MCF 10A (cell line): ENCODE measurements at regions not wholly inside any gene's neighbourhood (a gene's known extent, or its start where the extent isn't known, plus 50 kb on each side); places are given as distances from the start of the nearest gene placed in this dataset.

Experiments
- BruUV-seq: library from RNA; stranded (reverse); fragments of 400-500 nt; replicated peaks from 2 replicates; lab custom pipeline; 2021; lab: Mats Ljungman, UMichigan
- CTCF ChIA-PET: fragments of 300-600 bp; sonication (Branson Sonifier 250); formaldehyde crosslinking; extraction: SDS; loops from one replicate; lab custom pipeline; 2021; ENCODE audit warnings: antibody characterized with exemption, inconsistent platforms; lab: Yijun Ruan, JAX
- POLR2A ChIA-PET: fragments of 300-600, 350-650 bp; sonication (Branson Sonifier 250); formaldehyde crosslinking; extraction: SDS; loops from one replicate; lab custom pipeline; 2020; ENCODE audit warnings: antibody characterized with exemption, inconsistent platforms; lab: Yijun Ruan, JAX
- DNase-seq: peaks from one replicate; pipeline ENCODE4 v3.0.0-alpha.2; 2018; ENCODE audit not compliant: unreplicated experiment
- H3K27ac Mint-ChIP-seq: one replicate; pipeline ENCODE4 v1.8.0; 2022; ENCODE audit warnings: mild to moderate bottlenecking, low read depth, mixed read lengths; ENCODE audit not compliant: unreplicated experiment
- H3K27me3 Mint-ChIP-seq: one replicate; pipeline ENCODE4 v1.8.0; 2022; ENCODE audit warnings: mixed read lengths; ENCODE audit not compliant: insufficient read depth, unreplicated experiment
- H3K36me3 Mint-ChIP-seq: one replicate; pipeline ENCODE4 v1.8.0; 2022; ENCODE audit warnings: mild to moderate bottlenecking, moderate library complexity, mixed read lengths; ENCODE audit not compliant: insufficient read depth, unreplicated experiment
- H3K4me1 Mint-ChIP-seq: one replicate; pipeline ENCODE4 v1.8.0; 2022; ENCODE audit warnings: mixed read lengths; ENCODE audit not compliant: insufficient read depth, unreplicated experiment
- H3K4me3 Mint-ChIP-seq: one replicate; pipeline ENCODE4 v1.8.0; 2022; ENCODE audit warnings: mild to moderate bottlenecking, moderate library complexity, mixed read lengths; ENCODE audit not compliant: unreplicated experiment
- H3K9me3 Mint-ChIP-seq: one replicate; pipeline ENCODE4 v1.8.0; 2022; ENCODE audit warnings: mixed read lengths; ENCODE audit not compliant: unreplicated experiment
- CTCF ChIP-seq: fragments of 200-600 bp; IDR thresholded peaks from one replicate; pipeline ENCODE4 v1.8.0; 2022; ENCODE audit warnings: antibody characterized with exemption, mild to moderate bottlenecking; ENCODE audit not compliant: unreplicated experiment
- intact Hi-C: fragments of 100-400 bp; cut with micrococcal nuclease; formaldehyde crosslinking; loops from 2 replicates; pipeline ENCODE4 v1.14.1; 2022

DNA sequence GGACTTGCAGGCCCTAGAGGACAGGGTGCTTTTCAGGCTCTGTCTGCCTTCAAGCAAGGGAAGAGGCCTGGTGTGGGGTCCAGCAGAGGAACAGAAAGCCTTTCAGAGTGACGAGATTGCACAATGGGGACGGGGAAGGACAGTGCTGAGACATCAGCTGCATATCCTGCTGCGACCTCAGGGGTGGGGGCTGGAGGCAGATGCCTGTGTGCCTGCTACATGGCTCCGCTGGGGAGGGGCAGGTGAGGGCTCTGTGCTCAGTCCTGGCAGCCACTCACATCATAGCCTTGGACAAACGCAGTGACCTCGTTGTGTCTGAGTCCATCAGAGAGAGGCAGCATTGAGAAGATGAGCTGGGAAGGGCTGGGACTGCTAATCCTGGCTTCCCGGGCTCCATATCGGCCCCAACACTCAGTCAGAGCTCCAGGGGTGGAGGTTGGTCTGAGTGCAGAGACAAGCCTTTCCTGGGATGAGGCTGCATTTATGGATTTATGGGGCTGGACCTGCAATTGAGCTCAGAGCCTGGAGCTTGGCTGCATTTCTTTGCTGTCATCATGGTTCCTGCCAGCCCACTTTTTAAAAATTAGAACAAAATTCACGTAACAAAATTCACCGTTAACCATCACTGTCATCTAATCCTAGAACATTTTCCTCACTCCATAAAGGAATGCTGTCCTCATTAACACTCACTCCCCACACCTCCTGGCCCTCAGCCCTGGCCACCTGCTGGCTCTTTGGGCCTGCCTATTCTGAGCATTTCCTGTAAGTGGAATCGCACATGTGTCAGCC is 196.9 kb upstream of the SLC24A3 start:
- H3K36me3 Mint-ChIP-seq, result no peaks in the 10 kb centered on the region
- no peak overlapping the region for H3K27ac Mint-ChIP-seq
- CTCF ChIA-PET, result interaction anchor here (0.6 kb wide), 1 partner anchor 1511 kb away, joined by 5 read pairs; no protein-coding TSS in a partner anchor
- no peaks in the 10 kb centered on the region for H3K27me3 Mint-ChIP-seq
- no peak for TF ChIP-seq CTCF
- BruUV-seq, result no TSS peak
- DNase-seq, result no peak
- intact Hi-C loops, result no loop called here
- POLR2A ChIA-PET, result no interaction called here
- H3K4me3 Mint-ChIP-seq, result no peak overlapping the region
- H3K4me1 Mint-ChIP-seq, result no peaks in the 10 kb centered on the region
- H3K9me3 Mint-ChIP-seq, result peaks cover 36% of the 10 kb centered on the region

GRCh38 chr20:19016140-19016497 is 196.3 kb upstream of the SLC24A3 start:
- H3K4me1 Mint-ChIP-seq, result no peaks in the 10 kb centered on the region
- H3K36me3 Mint-ChIP-seq, result no peaks in the 10 kb centered on the region
- no peak for DNase-seq
- H3K4me3 Mint-ChIP-seq, result no peak overlapping the region
- no TSS peak for BruUV-seq
- H3K9me3 Mint-ChIP-seq, result peaks cover 38% of the 10 kb centered on the region
- no peak overlapping the region for H3K27ac Mint-ChIP-seq
- TF ChIP-seq CTCF, result no peak
- intact Hi-C loops, result no loop called here
- CTCF ChIA-PET, result interaction anchor here (0.6 kb wide), 2 partner anchors 1512 to 1553 kb away, joined by 3 to 5 read pairs; no protein-coding TSS in a partner anchor
- no peaks in the 10 kb centered on the region for H3K27me3 Mint-ChIP-seq
- POLR2A ChIA-PET, result no interaction called here

DNA sequence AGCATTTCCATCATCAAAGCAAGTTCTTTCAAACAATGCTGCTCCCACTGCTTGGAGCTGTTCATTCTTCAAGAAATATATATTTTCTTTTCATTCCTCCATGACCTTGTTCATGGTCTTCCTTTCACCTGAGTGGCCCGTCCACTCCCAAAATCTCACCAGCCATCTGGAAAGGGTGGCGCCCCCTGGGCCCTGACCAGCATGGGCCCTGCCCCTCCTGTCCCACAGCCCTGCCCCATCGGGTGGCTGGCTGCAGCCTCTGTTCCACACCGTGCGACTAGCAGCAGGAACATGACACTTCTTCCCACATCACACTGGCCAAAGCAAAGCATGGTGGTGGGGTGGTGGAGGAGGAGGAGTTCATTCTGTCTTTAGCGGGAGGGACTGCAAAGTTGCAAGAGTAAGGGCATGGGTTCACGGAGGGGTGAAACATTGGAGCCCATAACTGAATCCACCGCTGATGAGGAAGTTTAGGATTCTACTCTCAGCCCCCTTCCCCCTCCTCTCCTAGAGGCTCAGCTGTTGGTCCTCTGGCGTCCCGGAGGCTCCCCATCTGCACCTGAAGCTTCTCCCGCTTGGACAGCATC is 195.2 kb upstream of the SLC24A3 start:
- BruUV-seq, result no TSS peak
- peaks cover 38% of the 10 kb centered on the region for H3K9me3 Mint-ChIP-seq
- no peak overlapping the region for H3K4me3 Mint-ChIP-seq
- no peak for DNase-seq
- H3K36me3 Mint-ChIP-seq, result no peaks in the 10 kb centered on the region
- TF ChIP-seq CTCF, result no peak
- no peaks in the 10 kb centered on the region for H3K4me1 Mint-ChIP-seq
- ChIA-PET CTCF (no interaction called here), POLR2A (no interaction called here)
- no peak overlapping the region for H3K27ac Mint-ChIP-seq
- intact Hi-C loops, result no loop called here
- no peaks in the 10 kb centered on the region for H3K27me3 Mint-ChIP-seq

DNA sequence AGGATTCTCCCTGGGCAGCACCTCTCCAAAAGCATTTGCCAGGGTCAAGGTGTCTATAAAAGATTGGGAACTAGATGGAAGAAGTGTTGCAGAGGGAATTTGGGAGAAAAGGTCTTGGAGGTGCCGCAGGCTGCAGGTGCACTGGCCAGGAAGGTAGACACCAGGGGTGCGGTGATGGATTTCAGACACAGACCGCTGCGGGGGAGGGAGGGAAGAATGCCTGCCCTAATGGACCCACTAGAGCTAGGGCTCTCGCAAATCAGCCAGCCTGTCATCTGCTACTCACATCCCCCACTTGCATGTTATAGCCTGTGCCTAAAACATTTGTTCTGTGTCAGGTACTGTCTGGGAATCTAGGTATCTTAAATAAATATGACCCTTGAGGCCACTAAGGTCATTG is 193.6 kb upstream of the SLC24A3 start:
- Mint-ChIP-seq H3K27ac (no peak overlapping the region), H3K9me3 (peaks cover 28% of the 10 kb centered on the region), H3K4me3 (no peak overlapping the region), H3K4me1 (no peaks in the 10 kb centered on the region), H3K27me3 (no peaks in the 10 kb centered on the region), H3K36me3 (no peaks in the 10 kb centered on the region)
- TF ChIP-seq CTCF, result no peak
- ChIA-PET CTCF (interaction anchor here (0.7 kb wide), 1 partner anchor 30 kb away, joined by 3 read pairs; no protein-coding TSS in a partner anchor), POLR2A (no interaction called here)
- no TSS peak for BruUV-seq
- no peak for DNase-seq
- intact Hi-C loops, result no loop called here
